HG03025 (cell line): ENCODE measurements at regions not wholly inside any gene's neighbourhood (a gene's known extent, or its start where the extent isn't known, plus 50 kb on each side); places are given as distances from the start of the nearest gene placed in this dataset.
"Not testable (repeated sequence)": the region's sequence is repeated elsewhere in the genome, so short reads cannot be mapped to it uniquely, and the experiment has no call there.

Source experiments
- ATAC-seq: cut with Tn5 transposase; IDR thresholded peaks from one replicate; pipeline ENCODE4 v1.9.1; 2021; ENCODE audit warnings: mild to moderate bottlenecking, moderate library complexity; ENCODE audit not compliant: unreplicated experiment, low FRiP score

GRCh38 chr11:24390016-24390415 lies 106.8 kb upstream of the LUZP2 start:
- ATAC-seq: no peak

DNA sequence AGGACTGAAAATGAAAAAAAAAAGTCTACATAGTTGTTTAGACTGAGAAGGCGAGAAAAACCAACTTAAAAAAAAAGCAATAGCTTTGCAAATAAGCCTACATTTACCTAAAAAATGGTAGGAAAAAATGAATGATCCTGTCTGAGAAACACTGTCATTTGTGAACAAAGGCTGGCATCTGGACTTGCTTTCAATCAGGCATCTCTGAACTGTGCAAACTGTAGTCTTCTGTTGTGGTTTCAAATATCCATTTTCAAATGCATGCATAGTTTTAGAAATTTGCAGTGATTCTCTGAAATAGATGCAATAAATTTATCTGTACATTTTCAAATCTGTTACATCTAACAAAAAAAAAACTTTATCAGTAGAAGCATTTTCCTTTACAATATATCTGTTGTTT lies 106.1 kb upstream of the LUZP2 start:
- no peak for ATAC-seq

DNA sequence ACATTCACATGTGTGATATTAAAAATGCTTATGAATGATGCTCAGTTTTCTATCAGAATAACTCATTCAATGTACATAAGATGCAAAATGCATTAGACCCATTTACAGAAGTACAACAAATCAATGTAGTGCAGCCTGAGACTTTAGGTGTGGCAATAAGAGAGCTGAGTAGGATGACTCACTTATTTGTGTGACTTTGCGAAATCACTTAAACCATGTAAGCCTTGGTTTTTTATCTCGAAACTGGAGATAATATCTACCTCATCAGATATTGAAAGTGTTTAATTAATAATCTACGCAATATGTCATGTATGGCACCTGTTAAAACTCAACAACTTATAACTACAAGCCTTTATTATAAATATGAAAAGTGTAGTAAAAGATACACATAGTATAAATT lies 105.7 kb upstream of the LUZP2 start:
- no peak for ATAC-seq

DNA sequence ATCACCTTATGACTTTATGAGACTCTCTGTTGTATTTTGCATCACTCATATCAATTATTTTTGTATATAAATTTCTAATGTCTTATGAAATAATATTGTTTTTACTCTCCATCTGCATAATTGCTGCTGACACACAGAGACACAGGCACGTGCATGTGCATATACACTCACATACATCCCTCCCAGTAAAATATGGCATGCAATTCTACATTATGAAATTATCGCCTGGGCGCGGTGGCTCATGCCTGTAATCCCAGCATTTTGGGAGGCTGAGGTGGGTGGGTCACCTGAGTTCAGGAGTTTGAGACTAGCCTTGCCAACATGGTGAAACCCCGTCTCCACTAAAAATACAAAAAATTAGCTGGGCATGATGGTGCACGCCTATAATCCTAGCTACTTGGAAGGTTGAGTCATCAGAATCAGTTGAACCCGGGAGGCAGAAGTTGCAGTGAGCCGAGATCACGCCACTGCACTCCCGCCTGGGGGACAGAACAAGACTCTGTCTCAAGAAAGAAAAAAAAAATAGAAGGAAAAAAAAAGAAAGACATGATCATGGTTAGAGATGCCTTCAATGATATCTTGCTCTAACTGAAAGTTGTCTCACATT lies 96.7 kb upstream of the LUZP2 start:
- ATAC-seq: no peak

GRCh38 chr11:24406389-24406788 lies 90.5 kb upstream of the LUZP2 start:
- ATAC-seq: no peak

- no peak for ATAC-seq
Observed at GRCh38 chr11:24406980-24407379, 89.9 kb upstream of the LUZP2 start.

- ATAC-seq: no peak
Observed at GRCh38 chr11:24407733-24408132, 89.1 kb upstream of the LUZP2 start.

GRCh38 chr11:24408202-24408601 lies 88.7 kb upstream of the LUZP2 start:
- no peak for ATAC-seq

GRCh38 chr11:24411791-24412190 lies 85.1 kb upstream of the LUZP2 start:
- no peak for ATAC-seq

DNA sequence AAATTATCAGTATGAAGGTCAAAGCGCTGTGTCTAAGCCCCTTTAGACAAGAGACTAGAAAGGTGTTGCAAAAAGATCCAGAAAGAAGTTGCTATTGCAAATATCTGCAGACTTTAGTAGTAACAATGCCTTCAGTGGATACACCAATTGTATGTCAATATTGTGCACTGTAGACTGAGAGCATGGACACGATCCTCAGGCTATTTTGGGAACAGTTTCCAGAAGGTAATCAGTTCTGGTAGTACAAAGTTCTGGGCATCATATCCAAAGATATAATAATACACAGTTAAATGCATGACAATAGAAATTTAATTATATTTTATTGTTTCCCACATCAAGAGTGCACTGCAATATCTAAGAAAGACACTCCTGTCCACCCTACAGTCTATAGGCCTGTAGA lies 84.1 kb upstream of the LUZP2 start:
- ATAC-seq: no peak

- no peak for ATAC-seq
Observed at GRCh38 chr11:24413391-24413790, 83.5 kb upstream of the LUZP2 start.

DNA sequence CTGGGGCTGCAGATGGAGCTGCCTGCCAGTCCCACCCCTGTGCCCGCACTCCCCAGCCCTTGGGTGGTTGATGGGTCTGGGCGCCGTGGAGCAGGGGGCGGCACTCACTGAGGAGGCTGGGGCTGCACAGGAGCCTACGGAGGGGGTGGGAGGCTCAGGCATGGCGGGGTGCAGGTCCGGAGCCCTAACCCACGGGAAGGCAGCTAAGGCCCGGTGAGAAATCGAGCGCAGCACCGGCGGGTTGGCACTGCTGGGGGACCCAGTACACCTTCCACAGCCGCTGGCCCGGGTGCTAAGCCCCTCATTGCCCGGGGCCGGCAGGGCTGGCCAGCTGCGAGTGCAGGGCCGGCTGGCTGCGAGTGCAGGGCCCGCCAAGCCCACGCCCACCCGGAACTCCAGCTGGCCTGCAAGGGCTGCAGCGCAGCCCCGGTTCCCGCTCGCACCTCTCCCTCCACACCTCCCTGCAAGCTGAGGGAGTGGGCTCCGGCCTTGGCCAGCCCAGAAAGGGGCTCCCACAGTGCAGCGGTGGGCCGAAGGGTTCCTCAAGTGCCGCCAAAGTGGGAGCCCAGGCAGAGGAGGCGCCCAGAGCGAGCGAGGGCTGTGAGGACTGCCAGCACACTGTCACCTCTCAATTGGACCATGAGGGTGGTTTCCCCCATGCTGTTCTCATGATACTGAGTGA lies 80.8 kb upstream of the LUZP2 start:
- ATAC-seq: not testable (repeated sequence)

- ATAC-seq: no peak
Observed at GRCh38 chr11:24421766-24422165, 75.1 kb upstream of the LUZP2 start.

- ATAC-seq: no peak
Observed at GRCh38 chr11:24422376-24422775, 74.5 kb upstream of the LUZP2 start.

GRCh38 chr11:24437123-24437522 lies 59.7 kb upstream of the LUZP2 start:
- ATAC-seq: no peak
